ENCODE measurements at regions not wholly inside any gene's neighbourhood (a gene's known extent, or its start where the extent isn't known, plus 50 kb on each side); places are given as distances from the start of the nearest gene placed in this dataset.

GRCh38 chr6:4682431-4683097 lies 93.6 kb upstream of the CDYL start:
- TF ChIP-seq CTCF (IDR thresholded peaks at IDR 0.05) = no peak
- TF ChIP-seq POLR2A (IDR thresholded peaks at IDR 0.05) = no peak
